HG03159 (cell line): ENCODE measurements at regions not wholly inside any gene's neighbourhood (a gene's known extent, or its start where the extent isn't known, plus 50 kb on each side); places are given as distances from the start of the nearest gene placed in this dataset.
"Not testable (repeated sequence)": the region's sequence is repeated elsewhere in the genome, so short reads cannot be mapped to it uniquely, and the experiment has no call there.

Source experiments
- ATAC-seq: cut with Tn5 transposase; IDR thresholded peaks from one replicate; pipeline ENCODE4 v1.9.1; 2021; ENCODE audit warnings: mild to moderate bottlenecking, moderate library complexity; ENCODE audit not compliant: unreplicated experiment

GRCh38 chr6:141123497-141123896 is 1009.2 kb upstream of the GJE1 start:
- ATAC-seq: no peak

DNA sequence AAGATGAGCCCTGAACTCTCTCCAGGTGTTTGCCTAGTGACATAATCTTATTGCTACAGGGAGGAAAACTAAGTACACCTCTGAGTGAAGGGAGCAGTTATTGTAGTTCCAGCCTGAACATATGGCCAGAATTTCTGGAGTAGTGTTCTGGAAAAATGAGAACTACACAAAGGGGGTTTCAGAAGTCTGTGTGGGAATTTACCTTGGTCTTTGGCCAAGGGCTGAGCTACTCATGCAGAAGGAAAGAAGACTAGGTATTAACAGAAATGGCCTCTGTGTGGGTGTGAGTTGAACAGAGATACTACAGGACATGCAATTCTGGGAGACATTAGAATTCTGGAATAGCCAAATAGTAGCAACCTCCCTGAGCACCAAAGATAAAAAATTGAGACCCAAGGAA is 1009.7 kb upstream of the GJE1 start:
- ATAC-seq: no peak

DNA sequence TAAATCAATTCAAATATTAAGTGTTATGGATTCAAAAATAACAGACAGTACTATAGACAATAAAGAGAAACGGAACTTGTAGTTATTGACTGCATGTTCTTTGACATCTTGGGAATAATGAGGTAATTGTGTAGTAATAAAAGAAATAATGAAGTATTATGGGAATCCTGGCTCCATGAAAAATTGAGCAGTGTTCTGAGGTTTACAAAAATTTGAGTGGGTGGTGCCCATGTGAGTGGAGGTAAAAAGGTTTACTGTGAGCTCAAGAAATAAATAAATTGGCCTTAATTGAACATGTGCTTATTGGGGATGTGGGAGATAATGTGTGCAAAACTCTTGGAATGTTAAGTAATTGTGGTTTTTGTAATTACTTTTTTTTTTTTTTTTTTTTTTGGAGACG is 1013.7 kb upstream of the GJE1 start:
- ATAC-seq: no peak

- no peak for ATAC-seq
Measured at GRCh38 chr6:141117874-141118273, 1014.9 kb upstream of the GJE1 start.

- no peak for ATAC-seq
Measured at GRCh38 chr6:141110481-141110880, 1022.2 kb upstream of the GJE1 start.

DNA sequence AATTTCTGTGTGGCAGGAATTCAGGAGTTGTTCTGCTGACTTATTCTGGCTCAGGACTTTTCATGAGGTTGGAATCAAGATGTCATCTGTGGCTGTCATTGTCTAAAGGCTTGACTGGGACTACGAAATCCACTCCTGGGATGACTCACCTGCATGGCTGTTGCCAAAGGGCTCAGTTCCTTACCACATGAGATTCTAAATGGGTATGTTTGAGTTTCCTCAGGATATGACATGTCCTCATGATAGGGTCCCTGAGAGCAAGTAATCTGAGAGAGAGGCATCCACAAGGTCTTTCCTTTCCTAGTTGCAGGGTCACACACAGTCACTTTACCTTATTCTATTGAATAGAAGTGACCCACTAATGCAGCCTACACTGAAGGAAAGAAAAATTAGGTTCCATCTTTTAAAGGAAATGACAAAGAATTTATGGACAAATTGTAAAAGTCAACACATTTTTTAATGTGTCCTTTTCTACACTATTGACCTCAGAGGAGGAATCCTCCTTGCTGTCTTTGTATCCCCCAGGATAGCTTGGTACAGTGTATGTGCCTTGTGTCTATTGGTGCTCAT is 1025.0 kb upstream of the GJE1 start:
- ATAC-seq: no peak

DNA sequence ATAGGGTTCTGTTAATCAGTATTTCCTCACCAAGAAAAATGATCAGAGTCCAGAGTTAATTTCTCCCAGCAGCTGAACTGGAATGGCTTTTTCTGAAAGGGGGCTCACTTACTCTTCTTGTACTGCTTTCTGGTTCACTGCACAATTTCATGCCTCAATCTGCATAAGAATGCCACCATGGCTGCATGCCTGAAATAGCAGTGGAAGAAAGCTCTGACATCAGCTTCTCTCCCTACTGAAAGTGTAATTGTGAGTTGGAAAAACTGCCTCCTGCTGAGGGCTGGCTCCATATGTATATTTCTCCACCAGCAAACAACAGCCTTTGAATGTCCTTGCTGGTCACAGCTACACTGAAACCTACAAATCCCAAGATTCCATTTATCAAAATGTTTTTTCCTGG is 1027.2 kb upstream of the GJE1 start:
- no peak for ATAC-seq

- ATAC-seq: no peak
Measured at GRCh38 chr6:141103246-141103645, 1029.5 kb upstream of the GJE1 start.

GRCh38 chr6:141097471-141097870 is 1035.3 kb upstream of the GJE1 start:
- ATAC-seq: no peak

GRCh38 chr6:141095308-141095707 is 1037.4 kb upstream of the GJE1 start:
- no peak for ATAC-seq

GRCh38 chr6:141088171-141088570 is 1044.6 kb upstream of the GJE1 start:
- no peak for ATAC-seq

GRCh38 chr6:141077355-141078333 is 1055.1 kb upstream of the GJE1 start:
- ATAC-seq: peak; percentile 99

- no peak for ATAC-seq
Measured at GRCh38 chr6:141057761-141058160, 1075.0 kb upstream of the GJE1 start.

GRCh38 chr6:141056945-141057625 is 1075.6 kb upstream of the GJE1 start:
- no peak for ATAC-seq

DNA sequence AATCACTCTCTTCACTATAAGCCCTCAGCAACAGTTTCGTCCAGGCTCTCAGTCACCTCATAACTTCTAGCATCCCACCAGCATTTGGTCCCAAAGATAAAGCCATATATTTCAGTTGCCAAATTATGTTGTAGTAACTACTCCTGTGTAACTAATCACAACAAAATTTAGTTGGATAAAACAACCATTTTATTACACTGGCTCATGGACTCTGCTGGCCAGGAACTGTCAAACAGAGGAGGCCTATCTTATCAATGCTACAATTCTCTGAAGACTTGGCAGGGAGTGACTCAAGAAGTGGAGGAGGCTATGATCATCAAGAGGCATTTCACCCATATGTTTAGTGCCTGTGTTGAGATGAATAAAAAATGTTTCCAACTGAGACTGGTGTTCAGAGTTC is 1082.3 kb upstream of the GJE1 start:
- no peak for ATAC-seq

GRCh38 chr6:141048451-141048850 is 1084.3 kb upstream of the GJE1 start:
- ATAC-seq: no peak

DNA sequence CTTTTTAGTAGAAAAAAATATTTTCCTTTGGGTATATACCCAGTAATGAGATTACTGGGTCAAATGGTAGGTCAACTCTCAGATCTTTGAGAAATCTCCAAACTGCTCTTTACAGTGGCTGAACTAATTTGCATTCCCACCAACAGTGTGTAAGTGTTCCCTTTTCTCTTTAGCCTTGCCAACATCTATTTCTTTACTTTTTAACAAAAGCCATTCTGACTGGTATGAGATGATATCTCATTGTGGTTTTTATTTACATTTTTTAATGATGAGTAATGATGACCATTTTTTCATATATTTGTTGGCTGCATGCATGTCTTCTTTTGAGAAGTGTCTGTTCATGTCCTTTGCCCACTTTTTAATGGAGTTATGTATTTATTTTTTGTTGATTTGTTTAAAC is 1086.2 kb upstream of the GJE1 start:
- not testable (repeated sequence) for ATAC-seq

DNA sequence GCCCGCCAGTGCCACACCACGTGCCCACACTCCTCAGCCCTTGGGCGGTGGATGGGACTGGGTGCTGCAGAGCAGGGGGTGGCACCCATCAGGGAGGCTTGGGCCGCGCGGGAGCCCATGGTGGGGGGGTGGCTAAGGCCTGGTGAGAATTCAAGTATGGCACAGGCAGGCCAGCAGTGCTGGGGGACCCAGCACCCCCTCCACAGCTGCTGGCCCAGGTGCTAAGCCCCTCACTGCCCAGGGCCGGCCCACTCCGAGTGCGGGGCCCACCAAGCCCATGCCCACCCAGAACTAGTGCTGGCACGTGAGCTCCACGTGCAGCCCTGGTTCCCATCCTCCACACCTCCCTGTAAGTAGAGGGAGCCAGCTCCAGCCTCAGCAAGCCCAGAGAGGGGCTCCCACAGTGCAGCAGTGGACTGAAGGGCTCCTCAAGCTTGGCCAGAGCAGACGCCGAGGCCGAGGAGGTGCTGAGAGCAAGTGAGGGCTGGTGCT is 1091.1 kb upstream of the GJE1 start:
- ATAC-seq: no peak

DNA sequence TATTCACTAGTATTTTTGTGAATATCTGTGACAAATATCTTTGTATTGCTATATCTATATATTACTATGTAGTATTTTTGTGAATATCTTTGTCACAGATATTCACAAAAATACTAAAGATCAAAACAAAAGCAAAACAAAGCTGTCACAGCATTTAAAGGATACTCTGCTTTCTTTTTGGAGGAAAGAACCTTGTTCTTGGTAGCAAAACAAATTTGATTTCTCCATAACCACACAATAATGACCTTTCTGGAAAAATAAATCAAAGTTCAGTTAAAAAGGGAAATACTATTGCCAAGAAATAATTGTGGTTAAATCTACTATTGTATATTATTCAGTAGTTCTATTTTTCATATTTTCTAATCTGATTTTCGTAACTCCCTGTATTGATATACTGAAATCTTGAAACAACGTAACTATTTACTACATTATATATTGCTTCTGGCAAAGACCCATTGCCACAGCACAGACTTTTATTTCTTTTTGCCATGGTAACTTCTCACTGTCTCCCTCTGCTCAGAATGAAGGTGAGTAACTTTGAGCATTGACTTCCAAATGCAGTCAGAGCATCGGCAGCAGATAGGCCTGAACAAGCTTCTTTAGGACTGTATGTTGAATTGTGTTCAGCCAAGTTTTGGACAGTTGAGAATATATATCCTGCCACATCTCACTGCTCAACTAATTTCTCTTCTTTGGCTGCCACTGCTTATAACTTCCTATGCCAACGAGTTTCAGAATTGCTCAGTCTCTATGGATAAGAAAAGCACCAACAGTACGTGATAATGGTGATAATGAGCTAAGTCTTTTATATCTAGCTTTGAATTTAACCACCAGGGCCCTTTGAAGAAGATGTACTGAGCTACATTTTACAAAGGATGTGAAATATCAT is 1097.2 kb upstream of the GJE1 start:
- no peak for ATAC-seq

- no peak for ATAC-seq
Measured at GRCh38 chr6:141033101-141033500, 1099.6 kb upstream of the GJE1 start.

DNA sequence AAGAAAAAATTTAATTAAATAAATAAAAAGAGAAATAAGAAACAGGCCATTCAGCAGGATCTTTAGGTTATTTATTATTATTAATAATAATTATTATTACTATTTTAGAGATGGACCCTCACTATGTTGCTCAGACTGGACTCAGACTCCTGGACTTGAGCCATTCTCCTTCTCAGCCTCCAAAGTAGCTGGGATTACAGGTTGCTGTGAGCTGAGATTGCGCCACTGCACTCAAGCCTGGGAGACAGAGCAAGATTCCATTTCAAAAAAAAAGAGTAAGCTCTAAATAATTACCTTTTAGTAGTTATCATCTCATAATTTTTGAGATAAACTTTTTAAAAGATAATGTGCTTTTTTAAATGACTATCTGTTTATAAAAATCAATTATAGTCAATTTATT is 1102.8 kb upstream of the GJE1 start:
- ATAC-seq: no peak
